ENCODE measurements at regions not wholly inside any gene's neighbourhood (a gene's known extent, or its start where the extent isn't known, plus 50 kb on each side); places are given as distances from the start of the nearest gene placed in this dataset.

DNA sequence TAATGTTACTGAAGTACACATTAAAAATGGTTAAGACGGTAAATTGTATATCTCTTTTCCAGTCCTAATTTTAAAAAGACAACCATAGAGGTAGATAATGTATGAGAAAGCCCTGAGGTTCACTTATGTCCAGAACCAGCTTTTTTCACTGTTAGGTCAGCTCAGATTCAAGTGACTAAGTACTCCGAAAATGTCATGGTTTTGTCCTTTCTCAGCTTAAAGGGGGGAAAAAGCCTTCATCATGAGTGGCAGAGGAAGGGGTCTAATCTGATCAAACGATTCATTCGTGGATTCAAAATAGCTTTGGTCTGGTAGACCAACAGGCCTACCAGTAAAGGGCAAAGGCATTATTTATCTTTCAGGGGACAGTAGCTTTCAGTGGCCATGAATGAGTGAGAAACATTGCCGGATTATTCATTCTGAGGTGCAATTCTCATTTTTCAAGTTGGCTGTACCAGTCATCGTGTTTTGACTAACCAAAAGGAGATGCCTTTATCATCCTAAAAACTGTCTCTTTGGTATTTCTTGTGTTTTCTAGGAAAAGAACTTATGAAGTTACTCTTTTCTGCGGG is 208.4 kb downstream of the HHIPL2 start:
- Histone ChIP-seq H3K9me3 (no peaks in the 10 kb centered on the region), H3K27ac (ENCODE audit: low read depth in 2 of 2, low read length in 1 of 2) (no peak overlapping the region), H3K79me2 (ENCODE audit: insufficient read depth) (no peaks in the 10 kb centered on the region), H3F3A (replicated peaks; ENCODE audit: insufficient read depth) (no peaks in the 10 kb centered on the region), H2AFZ (ENCODE audit: low read depth) (no peak overlapping the region), H4K20me1 (ENCODE audit: insufficient read depth) (no peaks in the 10 kb centered on the region), H3K27me3 (ENCODE audit: insufficient read depth) (no peaks in the 10 kb centered on the region), H3K4me1 (ENCODE audit: control insufficient read depth in 1 of 2, insufficient read depth in 2 of 2, low read depth in 1 of 2, low read length in 1 of 2) (no peaks in the 10 kb centered on the region), H3K4me2 (no peak overlapping the region), H3K36me3 (replicated peaks in 1 of 2; ENCODE audit: control insufficient read depth in 1 of 2, insufficient read depth in 2 of 2, low read length in 1 of 2) (no peaks in the 10 kb centered on the region), H3K4me3 (ENCODE audit: low read depth in 2 of 2, low read length in 1 of 2) (no peak overlapping the region), H3K9ac (no peak overlapping the region), H3K9me2 (no peaks in the 10 kb centered on the region)
- 24% methylated on average over 7 of the region's 7 CpGs for WGBS (ENCODE audit: low lambda C conversion rate)
- TF ChIP-seq, protein P1, sequence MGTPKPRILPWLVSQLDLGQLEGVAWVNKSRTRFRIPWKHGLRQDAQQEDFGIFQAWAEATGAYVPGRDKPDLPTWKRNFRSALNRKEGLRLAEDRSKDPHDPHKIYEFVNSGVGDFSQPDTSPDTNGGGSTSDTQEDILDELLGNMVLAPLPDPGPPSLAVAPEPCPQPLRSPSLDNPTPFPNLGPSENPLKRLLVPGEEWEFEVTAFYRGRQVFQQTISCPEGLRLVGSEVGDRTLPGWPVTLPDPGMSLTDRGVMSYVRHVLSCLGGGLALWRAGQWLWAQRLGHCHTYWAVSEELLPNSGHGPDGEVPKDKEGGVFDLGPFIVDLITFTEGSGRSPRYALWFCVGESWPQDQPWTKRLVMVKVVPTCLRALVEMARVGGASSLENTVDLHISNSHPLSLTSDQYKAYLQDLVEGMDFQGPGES (IDR thresholded peaks at IDR 0.05; ENCODE audit: low read depth, low read length): no peak
- no peak for TF ChIP-seq SIN3A (IDR thresholded peaks at IDR 0.05; ENCODE audit: borderline replicate concordance, low read depth, low read length)
- no peak for TF ChIP-seq GABPA (IDR thresholded peaks at IDR 0.05; ENCODE audit: low read depth)
- no peak for TF ChIP-seq SMC3 (IDR thresholded peaks at IDR 0.05; ENCODE audit: low read depth, low read length)
- TF ChIP-seq TAF1 (IDR thresholded peaks at IDR 0.05; ENCODE audit: borderline replicate concordance, low read depth, low read length): no peak
- TF ChIP-seq, protein P2, sequence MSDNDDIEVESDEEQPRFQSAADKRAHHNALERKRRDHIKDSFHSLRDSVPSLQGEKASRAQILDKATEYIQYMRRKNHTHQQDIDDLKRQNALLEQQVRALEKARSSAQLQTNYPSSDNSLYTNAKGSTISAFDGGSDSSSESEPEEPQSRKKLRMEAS (IDR thresholded peaks at IDR 0.05; ENCODE audit: low read depth): no peak
- TF ChIP-seq RFX5 (IDR thresholded peaks at IDR 0.05; ENCODE audit: low read length): no peak
- TF ChIP-seq, protein P3, sequence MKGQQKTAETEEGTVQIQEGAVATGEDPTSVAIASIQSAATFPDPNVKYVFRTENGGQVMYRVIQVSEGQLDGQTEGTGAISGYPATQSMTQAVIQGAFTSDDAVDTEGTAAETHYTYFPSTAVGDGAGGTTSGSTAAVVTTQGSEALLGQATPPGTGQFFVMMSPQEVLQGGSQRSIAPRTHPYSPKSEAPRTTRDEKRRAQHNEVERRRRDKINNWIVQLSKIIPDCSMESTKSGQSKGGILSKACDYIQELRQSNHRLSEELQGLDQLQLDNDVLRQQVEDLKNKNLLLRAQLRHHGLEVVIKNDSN (IDR thresholded peaks at IDR 0.05; ENCODE audit: borderline replicate concordance, low read depth): no peak
- no peak for TF ChIP-seq RXRA (IDR thresholded peaks at IDR 0.05; ENCODE audit: borderline replicate concordance, low read depth)
- TF ChIP-seq EZH2phosphoT487 (IDR thresholded peaks at IDR 0.05; ENCODE audit: borderline replicate concordance, low read depth): no peak
- TF ChIP-seq FOSL2 (IDR thresholded peaks at IDR 0.05; ENCODE audit: borderline replicate concordance, low read depth): no peak
- no peak for TF ChIP-seq NFIC (IDR thresholded peaks at IDR 0.05; ENCODE audit: borderline replicate concordance)
- no peak for TF ChIP-seq MEF2A (IDR thresholded peaks at IDR 0.05; ENCODE audit: borderline replicate concordance, low read depth)
- TF ChIP-seq TEAD4 (IDR thresholded peaks at IDR 0.05; ENCODE audit: borderline replicate concordance, insufficient read depth): no peak
- TF ChIP-seq CHD2 (IDR thresholded peaks at IDR 0.05; ENCODE audit: low read length, partially characterized antibody): no peak
- no peak for TF ChIP-seq YY1 (IDR thresholded peaks at IDR 0.05; ENCODE audit: low read depth)
- TF ChIP-seq, protein P4, sequence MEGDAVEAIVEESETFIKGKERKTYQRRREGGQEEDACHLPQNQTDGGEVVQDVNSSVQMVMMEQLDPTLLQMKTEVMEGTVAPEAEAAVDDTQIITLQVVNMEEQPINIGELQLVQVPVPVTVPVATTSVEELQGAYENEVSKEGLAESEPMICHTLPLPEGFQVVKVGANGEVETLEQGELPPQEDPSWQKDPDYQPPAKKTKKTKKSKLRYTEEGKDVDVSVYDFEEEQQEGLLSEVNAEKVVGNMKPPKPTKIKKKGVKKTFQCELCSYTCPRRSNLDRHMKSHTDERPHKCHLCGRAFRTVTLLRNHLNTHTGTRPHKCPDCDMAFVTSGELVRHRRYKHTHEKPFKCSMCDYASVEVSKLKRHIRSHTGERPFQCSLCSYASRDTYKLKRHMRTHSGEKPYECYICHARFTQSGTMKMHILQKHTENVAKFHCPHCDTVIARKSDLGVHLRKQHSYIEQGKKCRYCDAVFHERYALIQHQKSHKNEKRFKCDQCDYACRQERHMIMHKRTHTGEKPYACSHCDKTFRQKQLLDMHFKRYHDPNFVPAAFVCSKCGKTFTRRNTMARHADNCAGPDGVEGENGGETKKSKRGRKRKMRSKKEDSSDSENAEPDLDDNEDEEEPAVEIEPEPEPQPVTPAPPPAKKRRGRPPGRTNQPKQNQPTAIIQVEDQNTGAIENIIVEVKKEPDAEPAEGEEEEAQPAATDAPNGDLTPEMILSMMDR (IDR thresholded peaks at IDR 0.05): no peak
- no peak for TF ChIP-seq RAD21 (IDR thresholded peaks at IDR 0.05; ENCODE audit: low read length)
- TF ChIP-seq MXI1 (IDR thresholded peaks at IDR 0.05; ENCODE audit: low read depth, low read length): no peak
- TF ChIP-seq FOXJ3 (CRISPR knock-in tag; IDR thresholded peaks at IDR 0.05): no peak
- CTCF ChIA-PET: interaction anchor here (0.9 kb wide), 1 partner anchor 99 kb away, joined by 3 read pairs; no protein-coding TSS in a partner anchor
- no peak for DNase-seq
- POLR2A ChIA-PET: no interaction called here
